ENCODE measurements at regions not wholly inside any gene's neighbourhood (a gene's known extent, or its start where the extent isn't known, plus 50 kb on each side); places are given as distances from the start of the nearest gene placed in this dataset.

- no peak for TF ChIP-seq HMGXB4 (CRISPR knock-in tag; IDR thresholded peaks at IDR 0.05)
- no peak for TF ChIP-seq E2F4 (CRISPR knock-in tag; IDR thresholded peaks at IDR 0.05; ENCODE audit: borderline replicate concordance, low read depth)
- TF ChIP-seq EMX1 (CRISPR knock-in tag; IDR thresholded peaks at IDR 0.05) = no peak
- no peak for TF ChIP-seq ZNF423 (CRISPR knock-in tag; IDR thresholded peaks at IDR 0.05)
- no peak for TF ChIP-seq MXD4 (CRISPR knock-in tag; IDR thresholded peaks at IDR 0.05; ENCODE audit: borderline replicate concordance)
- no peak for TF ChIP-seq ZMAT4 (CRISPR knock-in tag; IDR thresholded peaks at IDR 0.05)
- no peak for TF ChIP-seq PRRX2 (CRISPR knock-in tag; IDR thresholded peaks at IDR 0.05)
- TF ChIP-seq USF1 (CRISPR knock-in tag; IDR thresholded peaks at IDR 0.05) = no peak
- TF ChIP-seq ETV6 (CRISPR knock-in tag; IDR thresholded peaks at IDR 0.05) = no peak
- TF ChIP-seq MAX (CRISPR knock-in tag; IDR thresholded peaks at IDR 0.05) = no peak
- TF ChIP-seq ZSCAN18 (CRISPR knock-in tag; IDR thresholded peaks at IDR 0.05) = no peak
Measured at GRCh38 chr2:21281791-21282514, 158.2 kb downstream of the TDRD15 start (continued).

GRCh38 chr2:21282515-21282898, 158.7 kb downstream of the TDRD15 start:
- peaks cover 8% of the 10 kb centered on the region for H3K4me1 Mint-ChIP-seq
- H3K27ac Mint-ChIP-seq = no peak overlapping the region
- H3K36me3 Mint-ChIP-seq = no peaks in the 10 kb centered on the region
- DNase-seq (ENCODE audit: low spot score) = no peak
- H3K9me3 Mint-ChIP-seq = no peaks in the 10 kb centered on the region
- H3K4me3 Mint-ChIP-seq = no peak overlapping the region
- ChIA-PET POLR2A (no interaction called here), CTCF (interaction anchor here (1.1 kb wide), 1 partner anchor 621 kb away, joined by 3 read pairs; no protein-coding TSS in a partner anchor)
- no peak for ATAC-seq
- no peaks in the 10 kb centered on the region for H3K27me3 Mint-ChIP-seq (ENCODE audit: low read depth)
- no peak for TF ChIP-seq CDX4 (CRISPR knock-in tag; IDR thresholded peaks at IDR 0.05; ENCODE audit: borderline replicate concordance)
- TF ChIP-seq ZNF396 (CRISPR knock-in tag; IDR thresholded peaks at IDR 0.05; ENCODE audit: borderline replicate concordance) = no peak
- no peak for TF ChIP-seq HMGA2 (CRISPR knock-in tag; IDR thresholded peaks at IDR 0.05)
- TF ChIP-seq ELF4 (CRISPR knock-in tag; IDR thresholded peaks at IDR 0.05; ENCODE audit: low read depth) = no peak
- no peak for TF ChIP-seq AFF4 (CRISPR knock-in tag; IDR thresholded peaks at IDR 0.05; ENCODE audit: borderline replicate concordance)
- TF ChIP-seq ATF1 (CRISPR knock-in tag; IDR thresholded peaks at IDR 0.05) = no peak
- TF ChIP-seq GABPB1 (CRISPR knock-in tag; IDR thresholded peaks at IDR 0.05) = no peak
- no peak for TF ChIP-seq STAT6 (CRISPR knock-in tag; conservative IDR thresholded peaks at IDR 0.05; ENCODE audit: low read depth)
- no peak for TF ChIP-seq RELA (CRISPR knock-in tag; IDR thresholded peaks at IDR 0.05; ENCODE audit: borderline replicate concordance)
- TF ChIP-seq ZNF416 (CRISPR knock-in tag; IDR thresholded peaks at IDR 0.05) = no peak
- TF ChIP-seq CREM (CRISPR knock-in tag; IDR thresholded peaks at IDR 0.05) = no peak
- no peak for TF ChIP-seq PRRX2 (CRISPR knock-in tag; IDR thresholded peaks at IDR 0.05)
- no peak for TF ChIP-seq NFATC4 (CRISPR knock-in tag; IDR thresholded peaks at IDR 0.05)
- TF ChIP-seq ETV6 (CRISPR knock-in tag; IDR thresholded peaks at IDR 0.05) = no peak
- TF ChIP-seq SOX15 (CRISPR knock-in tag; IDR thresholded peaks at IDR 0.05) = no peak

Data from WTC11 (cell line).